ENCODE measurements at regions not wholly inside any gene's neighbourhood (a gene's known extent, or its start where the extent isn't known, plus 50 kb on each side); places are given as distances from the start of the nearest gene placed in this dataset.
A peak's percentile ranks its signal among the peaks of the same experiment; 100 is the strongest.

DNA sequence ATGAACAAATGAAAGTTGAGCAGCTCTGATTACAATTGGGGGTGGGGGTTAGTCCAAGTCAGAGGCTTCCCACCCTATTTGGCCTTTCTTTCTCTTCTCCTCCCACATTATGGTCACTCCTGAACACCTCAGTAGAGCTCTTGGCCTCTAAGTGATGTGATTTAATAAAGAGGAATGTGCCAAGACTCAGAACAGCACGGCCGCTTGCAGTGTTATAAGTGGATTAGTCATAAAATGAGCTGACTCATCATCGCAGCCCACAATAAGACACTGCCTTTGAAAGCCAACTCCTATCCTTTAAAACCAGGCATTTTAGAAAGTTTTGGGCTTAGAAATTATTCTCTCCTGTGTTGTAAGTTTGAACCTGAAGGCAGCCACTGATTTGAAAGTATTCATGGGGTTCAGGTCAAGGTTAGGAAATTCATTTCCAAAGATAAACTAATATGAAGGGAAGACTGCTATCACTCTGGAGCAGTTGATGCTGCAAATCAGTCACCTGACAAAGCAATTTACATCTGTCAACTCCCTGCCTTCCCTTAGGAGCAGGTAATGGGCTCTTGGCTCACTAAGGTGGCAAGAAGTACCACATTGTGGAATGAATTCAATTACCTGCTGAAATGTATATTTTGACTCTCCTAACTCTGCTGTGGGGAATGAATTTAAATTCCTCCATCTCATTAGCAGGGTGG, 283.6 kb upstream of the NMUR2 start:
- H4K8ac ChIP-seq (ENCODE audit: extremely low read depth, insufficient read depth, low read length) = no peak overlapping the region
- H2AK5ac ChIP-seq (ENCODE audit: low read depth, low read length) = no peak overlapping the region
- H2BK15ac ChIP-seq (ENCODE audit: low read length) = no peak overlapping the region
- H3K36me3 ChIP-seq (ENCODE audit: control insufficient read depth in 2 of 4, insufficient read depth in 4 of 4, low read length in 3 of 4) = no peaks in the 10 kb centered on the region
- no peak overlapping the region for H3K9ac ChIP-seq (replicated peaks in 1 of 4; ENCODE audit: extremely low read depth in 1 of 4, low read depth in 3 of 4, low read length in 3 of 4)
- H3K4me1 ChIP-seq (replicated peaks in 1 of 4; ENCODE audit: control insufficient read depth in 3 of 4, insufficient read depth in 4 of 4, low read length in 3 of 4) = no peaks in the 10 kb centered on the region
- FAIRE-seq = no peak
- H3K4me2 ChIP-seq (ENCODE audit: insufficient read depth in 1 of 2, low read depth in 2 of 2, low read length in 2 of 2) = no peak overlapping the region
- ChIA-PET CTCF (ENCODE audit: partially characterized antibody) (interaction anchor here (0.5 kb wide), 1 partner anchor 294 kb away, joined by 3 read pairs; no protein-coding TSS in a partner anchor), POLR2A (ENCODE audit: partially characterized antibody) (no interaction called here)
- H3K79me2 ChIP-seq (ENCODE audit: control insufficient read depth in 1 of 2, insufficient read depth in 2 of 2, low read length in 2 of 2) = no peaks in the 10 kb centered on the region
- no peak overlapping the region for H3K14ac ChIP-seq (ENCODE audit: insufficient read length)
- peak overlapping the region; percentile 13; the same call in 1 of the 2 replicates for H2AFZ ChIP-seq (ENCODE audit: low read length)
- H3K23ac ChIP-seq (ENCODE audit: insufficient read length) = no peak overlapping the region
- H2BK120ac ChIP-seq (replicated peaks; ENCODE audit: low read depth, low read length) = no peak overlapping the region
- 94% methylated on average over 3 of the region's 3 CpGs; no CpG with 5 or more reads in 1 of the 2 experiments for WGBS, 2 experiments (ENCODE audit: extremely low coverage in 1 of 2, insufficient coverage in 1 of 2, insufficient read length in 1 of 2, insufficient replicate concordance in 2 of 2, low coverage in 1 of 2, low lambda C conversion rate in 2 of 2, missing lambda C conversion rate in 1 of 2)
- H3K18ac ChIP-seq (ENCODE audit: extremely low read depth, low read length) = no peak overlapping the region
- H2BK12ac ChIP-seq (ENCODE audit: low read depth, low read length) = no peak overlapping the region
- H2BK5ac ChIP-seq (ENCODE audit: low read depth, low read length) = no peak overlapping the region
- no peaks in the 10 kb centered on the region for H3K79me1 ChIP-seq (ENCODE audit: low read depth, low read length)
- no peak overlapping the region for H4K5ac ChIP-seq (ENCODE audit: insufficient read length, low read depth, low read length)
- DNase-seq (ENCODE audit: low read depth in 1 of 2, low spot score in 2 of 2) = no peak
- no peak overlapping the region for H3K27ac ChIP-seq (ENCODE audit: low read depth, low read length)
- no peak overlapping the region for H3K56ac ChIP-seq (replicated peaks; ENCODE audit: insufficient read length, low read depth, low read length)
- H3K23me2 ChIP-seq (ENCODE audit: low read depth, low read length) = no peaks in the 10 kb centered on the region
- TF ChIP-seq MAFK (IDR thresholded peaks at IDR 0.05; ENCODE audit: low read depth, low read length) (peak; percentile 26; the same call in 1 of the 2 replicates), ASH2L (IDR thresholded peaks at IDR 0.05; ENCODE audit: low read length) (no peak), CBX8 (IDR thresholded peaks at IDR 0.05; ENCODE audit: borderline replicate concordance, low read depth, low read length) (no peak)
- TF ChIP-seq, protein P1, sequence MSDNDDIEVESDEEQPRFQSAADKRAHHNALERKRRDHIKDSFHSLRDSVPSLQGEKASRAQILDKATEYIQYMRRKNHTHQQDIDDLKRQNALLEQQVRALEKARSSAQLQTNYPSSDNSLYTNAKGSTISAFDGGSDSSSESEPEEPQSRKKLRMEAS (IDR thresholded peaks at IDR 0.05) = no peak
- H3K4me3 ChIP-seq (ENCODE audit: extremely low read depth in 1 of 4, insufficient read depth in 2 of 4, low read depth in 3 of 4, low read length in 4 of 4) = no peak overlapping the region
- peaks cover 14% of the 10 kb centered on the region in 2 experiments for H3K9me3 ChIP-seq (ENCODE audit: insufficient read depth in 2 of 2, low read depth in 1 of 2, low read length in 1 of 2)
- no peak overlapping the region for H3K4ac ChIP-seq (replicated peaks; ENCODE audit: insufficient read length, low read depth, low read length)
- H4K20me1 ChIP-seq (replicated peaks in 1 of 2; ENCODE audit: control insufficient read depth in 1 of 2, insufficient read depth in 2 of 2, low read length in 2 of 2) = no peaks in the 10 kb centered on the region
- no peak overlapping the region for H2BK20ac ChIP-seq (ENCODE audit: low read length)
- no peaks in the 10 kb centered on the region for H3K27me3 ChIP-seq (replicated peaks in 1 of 4; ENCODE audit: control insufficient read depth in 3 of 4, extremely low read depth in 1 of 4, insufficient read depth in 3 of 4, low read length in 3 of 4)
- no peak overlapping the region for H4K91ac ChIP-seq (replicated peaks; ENCODE audit: insufficient read length, low read length)
